ENCODE measurements at regions not wholly inside any gene's neighbourhood (a gene's known extent, or its start where the extent isn't known, plus 50 kb on each side); places are given as distances from the start of the nearest gene placed in this dataset.

DNA sequence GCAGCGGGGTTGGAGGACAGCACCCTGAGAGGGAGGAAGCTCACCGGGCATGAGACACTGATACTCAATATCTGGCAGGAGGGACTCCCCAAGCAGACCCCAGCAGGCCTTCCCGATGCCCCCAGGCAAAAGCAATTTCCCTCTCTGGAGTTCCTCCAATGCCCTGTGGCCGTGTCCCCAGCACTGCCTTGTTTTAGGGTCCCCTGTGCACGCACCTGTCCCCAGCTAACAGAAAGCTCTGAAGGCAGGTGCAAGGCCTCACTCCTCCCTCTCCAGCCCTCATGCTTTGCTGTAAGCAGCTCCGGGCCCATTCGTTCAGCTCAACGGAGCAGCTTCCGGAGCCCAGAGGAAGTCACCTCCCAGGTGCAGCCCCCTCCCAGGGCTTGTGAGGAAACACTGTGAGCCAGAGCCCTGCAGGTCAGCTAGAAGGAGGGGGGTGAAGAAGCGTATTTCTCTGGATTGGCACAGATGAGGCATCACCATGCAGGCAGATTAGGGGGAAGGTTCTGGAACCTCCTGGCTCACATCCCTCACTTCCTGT lies 50.3 kb upstream of the ID2 start:
- TF ChIP-seq POLR2AphosphoS5 (IDR thresholded peaks at IDR 0.05) (no peak), CTCF (IDR thresholded peaks at IDR 0.05) (no peak)
